T1000 (cell line): ENCODE measurements at regions not wholly inside any gene's neighbourhood (a gene's known extent, or its start where the extent isn't known, plus 50 kb on each side); places are given as distances from the start of the nearest gene placed in this dataset.
"Not testable (repeated sequence)": the region's sequence is repeated elsewhere in the genome, so short reads cannot be mapped to it uniquely, and the experiment has no call there.

Experiments
- DNase-seq: peaks from one replicate; lab custom pipeline; 2025; ENCODE audit warnings: mixed read lengths; lab: John Stamatoyannopoulos, UW

DNA sequence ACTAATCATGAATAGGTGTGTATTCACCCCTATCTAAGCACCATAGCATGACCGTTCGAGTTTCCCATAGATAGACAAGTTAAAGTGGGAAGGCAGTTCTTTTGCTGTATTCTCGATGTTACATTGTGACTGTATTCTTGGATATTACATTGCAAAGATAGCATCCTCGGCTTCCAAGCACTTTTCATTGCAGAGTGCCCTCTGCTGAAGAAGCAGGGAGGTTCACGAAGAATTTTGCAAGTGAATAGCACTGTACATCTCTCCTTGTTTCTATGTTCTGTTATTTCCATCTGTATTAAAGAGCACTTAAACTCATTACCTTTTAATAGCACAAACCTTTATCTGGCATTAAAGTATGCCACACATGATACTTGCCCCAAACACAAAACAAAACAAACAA is 426.7 kb upstream of the ARX start:
- DNase-seq, result no peak

DNA sequence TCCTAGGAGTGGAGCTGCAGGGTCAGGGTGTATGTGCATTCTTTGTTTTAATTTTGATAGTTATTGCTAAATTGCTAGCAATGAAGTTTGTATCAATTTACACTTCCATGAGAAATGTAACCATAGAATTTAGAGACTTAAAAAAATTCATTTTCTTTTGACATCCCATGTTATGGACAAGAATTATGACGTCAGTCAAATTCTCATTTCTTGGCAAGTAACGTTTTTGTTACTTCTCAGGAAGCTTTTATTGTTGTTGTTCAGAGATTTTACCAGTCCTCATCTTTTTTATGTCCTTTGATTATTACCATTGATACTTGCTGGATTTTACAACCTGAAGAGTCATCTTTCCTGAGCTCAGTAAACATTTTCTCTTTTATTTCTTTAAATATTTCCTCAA is 417.5 kb upstream of the ARX start:
- no peak for DNase-seq

DNA sequence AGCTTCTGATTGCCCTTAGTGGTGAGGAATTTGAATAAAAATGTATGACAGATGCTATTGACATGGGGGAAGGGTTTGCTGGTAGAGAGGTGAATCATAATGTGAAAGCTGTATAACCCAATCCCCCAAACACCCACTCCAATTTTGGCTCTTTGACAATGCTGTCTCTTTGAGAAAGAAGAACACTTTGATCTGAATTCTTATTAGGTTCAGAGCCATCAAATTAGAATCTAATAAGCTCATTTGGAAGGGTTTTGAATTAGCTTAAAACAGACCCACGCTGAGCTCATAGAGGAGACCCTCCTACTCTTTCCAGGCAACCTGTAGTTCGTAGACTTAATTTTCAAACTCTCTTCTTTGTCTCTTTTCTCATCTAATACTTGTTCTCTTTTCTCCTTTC is 416.6 kb upstream of the ARX start:
- DNase-seq, result no peak

DNA sequence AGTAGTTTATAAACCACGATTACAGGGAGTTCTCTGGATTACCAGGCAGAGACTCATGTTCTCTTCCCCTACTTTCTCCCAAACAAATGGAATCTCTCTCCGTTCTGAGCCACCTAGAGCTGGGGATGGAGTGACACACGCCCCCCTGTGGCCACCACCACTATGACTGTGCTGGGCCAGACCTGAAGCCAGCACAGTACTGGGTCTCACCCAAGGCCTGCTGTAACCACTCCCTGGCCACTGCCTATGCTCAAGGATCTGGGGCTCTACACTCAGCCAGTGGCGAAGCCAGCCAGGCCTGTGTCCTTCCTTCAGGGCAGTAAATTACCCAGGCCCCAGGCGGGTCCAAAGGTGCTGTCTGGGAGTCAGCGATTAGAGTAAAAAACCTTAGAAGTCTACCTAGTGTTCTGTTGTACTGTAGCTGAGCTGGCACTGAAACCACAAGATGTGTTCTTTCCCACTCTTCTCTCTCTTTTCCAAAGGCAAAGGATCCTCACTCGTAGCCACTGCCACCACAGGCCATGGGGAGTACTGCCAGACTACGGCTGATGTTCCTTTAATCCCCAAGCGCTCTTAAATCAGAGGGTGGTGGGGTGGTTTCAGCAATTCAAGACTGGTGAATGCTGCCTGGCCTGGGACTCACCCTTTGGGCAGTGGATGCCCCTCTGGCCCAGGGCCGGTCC is 412.2 kb upstream of the ARX start:
- DNase-seq, result no peak

DNA sequence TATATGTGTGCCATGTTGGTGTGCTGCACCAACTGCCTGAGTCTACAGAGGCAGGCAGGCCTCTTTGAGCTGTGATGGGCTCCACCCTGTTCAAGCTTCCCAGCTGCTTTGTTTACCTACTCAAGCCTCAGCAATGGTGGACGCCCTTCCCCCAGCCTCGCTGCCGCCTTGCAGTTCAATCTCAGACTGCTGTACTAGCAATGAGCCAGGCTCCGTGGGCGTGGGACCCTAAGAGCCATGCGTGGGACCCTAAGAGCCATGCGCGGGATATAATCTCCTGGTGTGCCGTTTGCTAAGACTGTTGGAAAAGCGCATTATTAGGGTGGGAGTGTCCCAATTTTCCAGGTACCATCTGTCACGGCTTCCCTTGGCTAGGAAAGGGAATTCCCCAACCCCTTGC is 388.4 kb upstream of the ARX start:
- not testable (repeated sequence) for DNase-seq

DNA sequence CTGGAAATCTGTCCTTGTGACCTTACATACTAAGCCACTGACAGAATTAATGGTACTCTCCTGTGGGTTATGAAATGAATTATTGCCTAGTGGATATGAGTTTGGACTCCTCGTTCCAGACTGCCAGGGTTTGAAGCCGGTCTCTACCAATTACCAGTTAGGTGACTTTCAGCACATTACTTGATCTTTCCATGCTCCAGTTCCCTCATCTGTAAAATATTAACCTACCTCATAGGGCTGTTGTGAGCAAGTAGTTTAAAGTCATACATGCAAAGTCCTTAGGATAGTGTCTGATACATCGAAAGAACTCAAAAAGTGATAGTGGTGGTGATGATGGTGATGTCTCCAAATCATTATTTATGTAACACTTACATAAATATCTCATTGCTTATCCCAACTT is 373.5 kb upstream of the ARX start:
- DNase-seq, result no peak

DNA sequence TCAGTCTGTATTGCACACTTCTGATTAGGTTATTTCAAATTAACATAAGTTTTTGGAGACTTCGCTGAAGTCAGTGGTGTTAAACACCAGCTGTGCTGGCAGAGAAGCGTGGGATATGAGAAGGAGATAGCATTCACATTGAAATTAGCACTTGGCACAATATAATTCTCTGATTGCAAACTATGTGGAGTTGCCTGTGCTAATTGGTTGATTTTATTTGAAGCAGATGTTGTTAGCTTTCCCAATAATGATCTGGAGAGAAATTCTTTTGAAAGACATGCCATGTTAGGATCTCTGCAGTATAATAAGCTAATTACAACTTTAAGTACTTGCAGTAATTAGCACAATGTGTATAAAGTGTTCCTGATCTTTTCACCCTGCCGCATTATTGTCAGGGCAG is 367.4 kb upstream of the ARX start:
- DNase-seq, result no peak

DNA sequence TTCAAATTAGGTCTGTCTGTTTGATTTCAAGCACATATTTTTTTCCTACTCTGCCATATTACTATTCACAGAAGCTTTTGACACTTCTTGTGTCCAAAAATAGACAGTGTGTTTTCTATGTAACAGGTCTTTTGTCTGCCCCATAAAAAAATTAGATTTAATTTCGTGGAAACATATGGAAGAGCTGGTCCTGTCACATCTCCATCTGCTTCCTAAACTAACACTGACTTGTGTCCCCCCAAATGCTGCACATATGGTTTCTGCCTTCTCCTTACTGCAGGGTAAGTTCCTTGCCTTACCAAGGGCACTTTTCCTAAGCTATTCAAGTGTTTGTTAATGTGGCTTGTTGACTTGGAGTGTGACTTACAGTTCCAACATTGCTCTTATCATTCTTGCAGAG is 340.7 kb upstream of the ARX start:
- no peak for DNase-seq

DNA sequence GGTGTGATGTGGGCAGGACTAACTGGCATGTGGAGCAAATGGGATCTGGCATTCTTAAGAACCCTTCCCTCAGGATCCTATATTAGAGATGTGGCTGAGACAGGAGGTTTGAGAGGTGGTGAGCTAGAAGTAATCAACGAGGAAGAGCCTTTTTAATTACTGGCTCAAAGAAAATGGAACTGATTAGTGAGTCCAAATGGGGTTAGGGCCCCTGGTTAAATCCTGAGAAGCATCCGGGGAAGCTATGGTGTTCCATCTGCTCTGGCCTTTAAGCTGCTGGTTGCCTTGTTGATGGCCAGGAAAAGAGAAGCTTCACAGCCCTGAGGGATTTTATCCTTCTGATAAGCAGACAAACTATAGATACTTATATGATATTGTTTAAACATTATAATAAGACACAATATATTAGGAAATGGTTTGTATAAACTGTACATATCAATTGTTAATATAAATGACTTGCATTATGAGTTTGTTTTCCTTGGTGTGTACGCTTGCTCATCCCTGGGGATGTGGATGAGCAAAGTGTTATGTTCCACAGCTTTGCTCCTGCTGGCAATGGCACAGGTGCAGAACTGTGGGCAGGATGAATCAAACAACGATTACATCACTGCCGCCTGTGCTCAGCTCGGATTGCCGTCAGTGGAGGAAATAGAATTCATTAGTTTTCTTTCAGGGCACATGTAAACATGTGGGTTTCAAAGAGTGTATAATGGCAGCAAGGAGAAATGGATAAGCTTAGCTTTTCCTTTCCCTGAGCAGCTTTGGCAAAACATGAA is 328.6 kb upstream of the ARX start:
- no peak for DNase-seq

DNA sequence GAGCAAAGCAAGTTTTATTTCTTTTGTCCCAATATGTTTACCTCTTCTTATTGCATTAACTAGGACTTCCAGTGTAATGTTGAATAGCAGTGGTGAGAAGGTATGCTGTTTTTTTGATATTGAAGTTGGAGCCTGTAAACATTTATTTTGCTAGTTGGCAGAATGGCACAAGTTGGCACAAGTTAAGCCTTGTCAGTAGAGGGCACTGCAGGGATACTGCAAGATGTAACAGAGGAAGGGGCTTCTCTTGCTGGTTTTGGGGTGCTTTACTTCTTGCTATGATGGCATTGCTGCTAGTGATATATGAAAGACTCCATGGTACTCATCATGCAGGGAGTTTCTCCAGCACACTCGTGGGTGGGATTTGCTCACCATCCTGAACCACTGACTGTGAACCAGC is 327.3 kb upstream of the ARX start:
- DNase-seq, result no peak

DNA sequence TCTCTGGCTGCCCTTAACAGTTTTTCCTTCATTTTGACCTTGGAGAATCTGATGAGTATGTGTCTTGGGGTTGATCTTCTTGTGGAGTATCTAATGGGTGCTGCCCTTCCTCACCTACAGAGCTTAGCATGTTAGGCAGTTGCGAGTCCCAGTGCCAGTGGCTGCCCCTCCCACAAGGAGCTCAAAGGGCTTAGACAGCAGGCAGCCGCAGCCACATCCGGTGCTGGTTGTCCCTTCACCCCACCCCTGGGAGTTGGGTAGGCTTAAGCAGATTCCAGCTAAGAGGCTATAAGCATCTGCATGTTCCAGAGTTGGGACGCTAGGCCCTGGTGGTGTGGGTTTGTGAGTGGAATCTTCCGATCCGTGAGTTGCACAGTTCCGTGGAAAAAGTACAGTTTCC is 322.1 kb upstream of the ARX start:
- DNase-seq, result no peak

DNA sequence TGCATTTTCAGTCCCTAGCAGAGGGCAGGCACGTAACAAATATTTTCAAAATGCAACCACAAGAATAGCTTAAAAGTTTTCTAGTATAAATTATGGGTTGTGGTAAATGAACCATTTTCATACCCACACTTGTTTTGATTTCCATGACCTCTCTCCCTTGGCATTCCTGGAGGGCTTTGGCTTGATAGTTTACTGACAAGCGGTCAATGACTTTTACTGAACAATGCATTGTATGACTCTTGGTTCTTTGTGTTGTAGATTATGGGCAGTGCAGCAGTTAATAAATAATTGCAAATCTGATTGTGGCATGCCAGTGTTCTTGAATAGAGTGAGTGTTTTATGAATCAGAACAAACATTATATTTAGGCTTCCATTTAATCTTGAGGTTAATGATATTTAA is 285.2 kb upstream of the ARX start:
- DNase-seq, result no peak

DNA sequence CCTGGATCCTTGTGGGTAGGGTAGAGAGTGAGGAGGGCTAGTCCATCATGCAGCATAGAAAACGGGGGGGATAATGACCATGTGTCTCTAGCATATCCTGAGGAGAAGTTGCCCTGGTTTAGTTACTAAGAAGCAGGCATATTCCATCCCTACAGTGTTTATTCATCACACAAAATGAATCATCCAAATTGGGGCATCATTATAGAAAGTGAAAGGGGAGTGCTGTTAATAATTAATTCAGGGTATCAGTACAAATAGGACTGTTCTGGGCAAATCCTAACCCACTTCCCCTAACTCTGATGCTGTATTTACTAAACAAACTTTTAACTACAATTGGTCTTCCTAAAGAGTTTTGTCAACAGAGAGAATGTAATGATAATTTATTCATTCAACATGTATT is 281.1 kb upstream of the ARX start:
- DNase-seq, result no peak

DNA sequence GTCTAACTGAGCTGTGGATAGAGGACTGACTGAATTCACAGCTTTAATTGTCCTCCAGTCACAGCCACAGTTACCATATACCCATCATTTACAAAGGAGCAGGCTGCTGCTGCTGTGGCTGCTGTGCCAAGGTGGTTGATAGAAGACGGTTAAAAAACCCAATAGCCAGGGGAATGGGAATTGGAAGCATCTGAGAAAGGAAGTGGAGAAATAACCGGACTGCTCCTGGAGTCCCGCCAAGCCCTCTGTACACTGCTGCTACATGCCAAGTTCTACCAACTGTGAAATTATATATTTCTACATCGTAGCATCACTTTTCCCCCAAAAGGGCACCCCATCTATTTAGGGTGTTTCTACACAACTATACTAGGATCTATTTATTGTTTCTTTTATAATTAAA is 279.7 kb upstream of the ARX start:
- no peak for DNase-seq

DNA sequence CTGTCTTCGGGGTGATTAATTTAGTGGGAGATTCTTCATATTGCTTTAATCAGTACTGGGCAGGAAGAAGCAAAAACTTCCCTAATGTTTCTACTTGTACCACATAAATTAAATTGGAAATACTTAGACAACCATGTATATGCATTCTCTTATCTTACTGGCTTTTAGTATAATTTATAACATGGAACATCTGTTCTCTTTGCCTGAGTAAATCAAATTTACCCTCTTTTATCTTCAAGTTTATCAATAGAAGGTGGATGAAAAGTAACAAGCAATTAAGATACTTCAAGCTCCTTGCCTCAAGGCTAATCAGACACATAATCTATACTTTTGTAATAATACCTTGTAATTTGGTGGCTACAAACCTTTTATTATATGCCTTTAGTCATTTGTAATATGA is 274.4 kb upstream of the ARX start:
- no peak for DNase-seq

DNA sequence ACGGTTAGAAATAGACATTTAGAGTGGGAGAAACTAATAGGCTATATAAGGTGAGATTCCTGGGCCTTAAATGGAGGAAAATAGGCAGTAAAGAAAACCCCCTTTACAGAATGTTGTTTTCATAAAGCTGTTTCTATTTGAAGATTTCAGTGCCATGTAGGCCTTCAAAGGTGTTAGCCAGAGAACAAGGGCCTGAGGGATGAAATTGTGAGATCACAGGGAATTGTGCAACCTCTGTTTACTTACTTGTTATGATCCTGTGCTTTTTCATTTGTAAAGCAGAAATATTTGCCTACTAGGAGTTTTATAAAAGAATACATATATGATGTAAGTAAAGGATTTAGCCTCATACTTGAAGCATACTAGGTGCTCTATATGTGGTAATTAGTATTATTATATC is 272.9 kb upstream of the ARX start:
- no peak for DNase-seq

DNA sequence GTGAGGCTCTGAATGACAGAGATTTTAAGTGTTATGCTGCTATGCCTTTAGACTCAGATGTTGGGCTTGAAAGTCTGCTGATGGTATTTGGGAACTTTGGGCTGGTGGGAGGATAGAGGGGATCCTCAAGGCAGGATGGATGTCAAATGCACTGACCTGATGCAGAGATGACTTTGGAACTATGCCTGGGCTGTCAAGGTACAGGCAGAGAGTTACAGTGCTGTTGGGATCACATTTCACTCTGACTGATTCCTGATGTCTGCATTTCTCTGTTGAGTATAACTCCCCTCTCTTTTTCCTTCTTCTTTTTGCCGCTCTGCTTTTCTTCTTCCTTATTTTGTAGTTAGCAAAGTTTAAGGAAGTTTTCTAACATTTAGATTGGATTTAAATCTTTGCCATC is 271.8 kb upstream of the ARX start:
- no peak for DNase-seq

DNA sequence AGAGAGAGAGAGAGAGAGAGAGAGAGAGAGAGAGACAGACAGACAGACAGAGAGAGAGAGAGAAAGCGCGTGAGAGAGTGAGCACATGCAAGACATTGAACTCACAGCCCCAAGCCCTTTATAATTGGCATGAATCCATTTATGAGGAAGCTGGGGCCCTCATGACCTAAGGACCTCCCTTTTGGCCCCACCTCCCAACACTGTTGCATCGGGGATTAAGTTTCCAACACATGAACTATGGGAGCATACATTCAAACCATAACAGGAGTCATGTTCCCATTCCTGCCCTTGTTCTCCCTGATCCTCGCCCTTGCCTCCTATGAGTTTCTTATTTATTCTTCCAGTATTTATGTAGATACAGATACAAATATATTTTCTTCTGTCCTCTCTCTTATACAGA is 269.8 kb upstream of the ARX start:
- DNase-seq, result no peak

DNA sequence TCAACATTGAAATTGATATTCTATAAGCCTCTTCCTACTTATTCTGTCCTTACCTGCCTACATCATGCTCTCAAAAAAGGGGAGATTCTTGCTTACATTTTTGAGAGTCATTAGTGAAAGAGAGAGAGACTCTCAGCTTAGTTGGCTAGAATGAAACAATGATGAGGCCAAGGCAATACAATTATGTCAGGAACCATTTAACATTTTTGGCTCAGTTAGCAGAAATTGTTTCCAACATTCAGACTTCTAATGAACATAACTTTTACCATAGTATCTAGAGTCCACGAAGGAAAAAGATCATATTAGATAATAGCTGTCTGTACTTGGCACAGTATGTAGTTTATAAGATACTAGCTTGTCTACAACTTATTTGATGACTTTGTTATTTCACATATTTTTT is 263.7 kb upstream of the ARX start:
- no peak for DNase-seq

DNA sequence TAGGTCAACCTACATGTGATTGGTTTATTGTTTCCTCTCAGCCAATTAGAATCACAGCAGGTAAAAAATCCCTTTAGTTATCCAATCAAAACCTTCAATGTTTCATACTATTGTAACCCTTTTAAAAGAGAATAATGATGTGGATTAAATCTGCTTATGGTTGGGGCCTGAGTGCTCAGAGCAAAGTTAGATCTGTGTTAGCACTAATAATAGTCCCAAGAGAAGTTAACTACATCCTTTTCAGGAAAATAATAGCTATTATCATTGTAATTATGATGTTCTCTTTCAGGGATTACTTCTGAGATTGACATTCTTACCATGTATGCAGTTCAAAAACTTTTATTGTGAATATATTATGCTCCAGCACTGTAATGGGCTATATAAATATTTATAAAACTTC is 262.6 kb upstream of the ARX start:
- DNase-seq, result no peak

DNA sequence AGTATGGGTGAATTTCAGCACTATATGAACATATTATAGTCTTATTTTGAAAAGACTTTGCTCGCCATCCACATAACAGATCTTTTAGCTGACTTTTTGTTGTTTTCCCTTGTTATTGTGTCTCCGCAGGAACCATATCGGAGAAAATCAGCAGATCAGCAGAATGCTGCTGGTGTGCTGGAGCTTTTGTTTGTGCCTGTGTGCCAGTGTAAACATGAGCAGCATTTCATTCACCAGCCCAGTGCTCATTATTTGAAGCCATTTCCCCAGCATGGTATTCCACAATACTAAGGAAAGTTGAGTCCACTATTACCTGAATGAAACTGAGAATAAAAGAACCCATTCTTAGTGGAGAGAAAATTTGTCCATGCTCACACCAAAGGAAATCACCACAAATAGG is 261.8 kb upstream of the ARX start:
- no peak for DNase-seq

DNA sequence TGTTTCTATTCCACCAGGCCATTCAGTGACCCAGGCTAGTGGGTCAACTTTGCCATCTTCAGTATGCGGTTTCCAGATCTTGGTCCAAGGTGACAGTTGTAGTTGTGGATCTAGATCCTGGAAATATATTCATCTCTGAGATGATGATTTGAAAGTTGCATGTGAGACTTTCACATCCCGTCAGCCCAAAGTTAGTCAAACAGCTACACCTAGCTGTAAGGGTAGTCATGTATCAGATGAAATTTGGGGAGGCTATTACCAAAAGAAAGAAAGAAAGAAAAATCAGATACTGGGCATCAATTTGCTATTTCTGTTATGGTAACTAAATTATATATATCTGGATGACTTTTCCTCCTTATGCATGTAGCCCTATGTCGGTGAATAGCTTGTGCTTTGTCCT is 259.4 kb upstream of the ARX start:
- no peak for DNase-seq

DNA sequence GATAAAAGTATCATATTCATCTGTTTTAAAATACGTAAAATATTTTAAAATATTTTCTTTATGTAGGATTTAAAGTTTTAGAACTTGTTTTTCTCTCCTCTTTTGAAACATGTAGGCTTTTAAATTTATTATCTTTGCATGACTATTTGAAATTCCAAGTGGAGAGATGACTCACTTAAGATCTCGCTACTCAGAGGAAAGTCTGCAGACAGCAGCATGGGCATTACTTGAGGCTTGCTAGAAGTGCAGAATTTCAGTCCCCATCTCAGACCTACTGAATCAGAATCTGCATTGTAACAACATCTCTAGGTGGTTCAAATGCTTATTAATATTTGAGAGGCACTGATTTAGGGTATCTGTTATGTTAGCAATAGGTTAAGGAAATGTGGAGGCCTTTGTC is 225.7 kb upstream of the ARX start:
- DNase-seq, result no peak

DNA sequence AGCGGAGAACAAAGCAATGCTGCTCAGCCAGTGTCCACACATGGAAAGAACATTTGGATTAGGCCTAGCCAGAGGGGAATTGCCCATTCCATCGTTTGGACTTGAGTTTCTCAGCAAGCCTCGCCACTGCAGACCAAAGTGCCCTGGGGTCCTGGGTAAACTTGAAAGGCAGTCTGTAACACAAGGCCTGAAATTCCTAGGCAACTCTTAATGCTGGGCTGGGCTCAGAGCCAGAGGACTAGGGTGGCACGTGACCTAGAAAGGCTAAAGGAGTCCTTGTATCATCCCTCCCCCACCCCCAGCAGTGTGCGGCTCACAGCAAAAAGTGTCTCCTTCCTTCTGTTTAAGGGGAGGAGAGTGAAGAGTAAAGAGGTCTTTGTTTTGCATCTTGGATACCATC is 210.4 kb upstream of the ARX start:
- no peak for DNase-seq
